ENCODE measurements at regions not wholly inside any gene's neighbourhood (a gene's known extent, or its start where the extent isn't known, plus 50 kb on each side); places are given as distances from the start of the nearest gene placed in this dataset.

GRCh38 chr5:142479150-142479549, 154.3 kb upstream of the SPRY4 start:
- FAIRE-seq = no peak
- no peak for DNase-seq (ENCODE audit: insufficient read length, low spot score)

DNA sequence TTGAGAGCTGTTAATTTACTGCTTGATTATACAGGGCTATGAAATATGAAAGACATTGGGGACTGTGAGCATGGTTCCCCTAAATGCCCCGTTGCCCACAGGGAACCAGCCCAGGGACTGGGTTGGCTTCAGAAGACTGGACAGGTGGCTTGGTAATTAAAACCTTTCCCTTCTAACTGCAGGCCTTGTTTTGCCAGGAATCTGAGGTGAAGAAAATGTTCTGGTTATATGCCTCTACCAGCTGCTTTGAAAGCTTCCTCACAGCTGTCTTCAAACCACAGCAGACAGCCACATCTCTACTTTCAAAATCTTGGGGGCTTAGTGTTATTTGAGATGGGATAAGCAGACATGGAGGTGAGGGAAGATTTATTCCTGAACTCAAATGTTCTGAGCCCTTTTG, 153.3 kb upstream of the SPRY4 start:
- FAIRE-seq (no peak), DNase-seq (ENCODE audit: insufficient read length, low spot score) (no peak)

DNA sequence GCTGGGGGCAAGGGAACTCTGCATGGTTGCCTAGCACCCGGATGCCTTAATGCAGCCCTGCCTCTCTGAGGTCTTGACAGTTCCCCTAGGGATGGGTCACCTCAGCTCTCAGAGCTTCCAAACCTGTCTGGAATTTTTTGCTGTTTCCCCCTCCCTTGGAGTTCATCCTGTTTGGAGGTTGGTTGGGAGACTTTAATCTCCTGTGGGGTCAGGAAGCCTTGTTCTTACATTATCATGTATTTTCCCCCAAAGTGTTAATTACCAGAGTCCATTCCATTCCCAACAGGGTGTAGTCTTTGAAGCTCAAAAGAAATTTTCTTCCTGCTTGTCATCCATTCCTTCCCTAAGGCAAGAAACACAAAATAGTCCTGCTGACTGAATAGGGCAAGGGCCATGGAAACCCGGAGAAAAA, 150.3 kb upstream of the SPRY4 start:
- FAIRE-seq (no peak), DNase-seq (ENCODE audit: insufficient read length, low spot score) (no peak)

DNA sequence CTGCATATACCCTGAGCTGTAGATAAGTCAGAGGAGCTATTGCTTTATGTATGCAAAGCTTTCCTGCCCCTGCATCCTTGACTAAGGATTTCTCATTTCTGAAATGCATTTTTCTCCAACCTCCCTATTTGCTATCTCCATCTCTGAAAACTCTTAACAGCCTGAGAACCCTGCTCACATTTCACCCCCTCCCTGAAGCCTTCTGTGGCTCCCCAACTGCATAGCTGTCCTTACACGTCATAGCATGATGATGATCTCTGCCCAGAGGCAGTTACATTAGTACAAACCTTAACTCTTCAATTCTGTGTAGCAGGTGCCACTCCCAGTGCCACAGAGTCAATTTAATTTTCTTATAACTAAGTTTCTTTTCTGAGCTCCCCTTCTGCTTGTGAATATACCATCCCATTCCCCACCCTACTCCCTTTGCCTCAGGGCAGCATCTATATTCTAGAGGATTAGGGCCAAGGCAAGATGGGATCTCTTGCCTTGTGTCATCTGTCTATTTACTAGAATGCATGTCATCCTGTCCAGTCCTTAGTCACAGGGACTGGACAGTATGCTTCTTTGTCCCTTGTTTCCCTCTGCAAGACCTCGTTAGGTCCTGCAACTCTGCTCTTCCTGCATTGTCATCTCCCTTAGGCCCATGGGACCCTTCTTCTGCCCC, 149.7 kb upstream of the SPRY4 start:
- FAIRE-seq (no peak), DNase-seq (ENCODE audit: insufficient read length, low spot score) (peak; percentile 53)

DNA sequence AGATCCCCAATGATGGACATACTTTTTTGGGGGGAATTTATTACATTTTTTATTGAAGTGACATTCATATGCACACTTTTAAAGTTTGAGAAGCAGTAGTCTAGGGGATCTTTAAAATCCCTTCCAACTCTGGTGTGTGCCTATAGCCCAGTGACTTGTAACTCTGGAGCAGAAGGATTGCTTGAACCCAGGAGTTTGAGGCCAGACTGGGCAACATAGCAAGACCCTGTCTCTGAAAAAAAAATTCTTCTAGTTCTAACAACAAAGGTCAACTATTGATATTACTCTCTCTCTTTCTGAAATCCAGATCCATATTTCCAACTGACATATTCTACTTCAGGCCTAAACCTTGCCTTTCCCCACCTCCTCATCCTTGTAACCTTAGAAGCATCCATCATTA, 148.2 kb upstream of the SPRY4 start:
- DNase-seq (ENCODE audit: insufficient read length, low spot score) (no peak), FAIRE-seq (no peak)

DNA sequence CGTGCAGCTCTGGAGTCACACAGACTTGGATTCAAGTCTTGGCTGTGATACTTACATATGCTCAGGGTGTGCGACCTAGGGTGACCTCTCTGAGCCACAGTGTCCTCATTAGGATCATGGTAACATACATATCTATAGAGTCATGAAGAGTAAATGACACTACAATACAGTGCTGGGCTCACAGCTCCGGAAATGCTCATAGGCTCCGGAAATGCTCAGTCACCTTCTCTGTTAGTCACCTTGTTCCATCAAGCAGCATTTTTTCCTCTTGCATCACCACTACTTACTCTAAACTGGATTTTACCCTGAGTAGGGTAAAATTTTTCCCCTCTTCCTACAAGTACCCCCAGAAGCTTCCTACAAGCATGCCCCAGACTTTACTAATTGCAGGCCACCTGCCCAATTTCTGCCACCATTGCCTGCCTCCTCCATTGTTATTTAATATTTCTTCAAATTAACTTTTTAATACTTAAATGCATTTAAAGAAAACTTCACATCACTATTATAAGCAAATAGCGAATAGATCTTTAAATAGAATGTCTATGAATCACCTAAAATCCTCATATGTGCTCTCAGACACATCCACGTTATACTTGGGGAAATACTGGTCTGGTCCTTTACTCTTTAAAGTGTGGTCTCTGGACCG, 147.6 kb upstream of the SPRY4 start:
- FAIRE-seq (peak; percentile 40), DNase-seq (ENCODE audit: insufficient read length, low spot score) (peak; percentile 77)

GRCh38 chr5:142466195-142466971, 141.6 kb upstream of the SPRY4 start:
- peak; percentile 22 for DNase-seq (ENCODE audit: insufficient read length, low spot score)
- FAIRE-seq = peak; percentile 71

DNA sequence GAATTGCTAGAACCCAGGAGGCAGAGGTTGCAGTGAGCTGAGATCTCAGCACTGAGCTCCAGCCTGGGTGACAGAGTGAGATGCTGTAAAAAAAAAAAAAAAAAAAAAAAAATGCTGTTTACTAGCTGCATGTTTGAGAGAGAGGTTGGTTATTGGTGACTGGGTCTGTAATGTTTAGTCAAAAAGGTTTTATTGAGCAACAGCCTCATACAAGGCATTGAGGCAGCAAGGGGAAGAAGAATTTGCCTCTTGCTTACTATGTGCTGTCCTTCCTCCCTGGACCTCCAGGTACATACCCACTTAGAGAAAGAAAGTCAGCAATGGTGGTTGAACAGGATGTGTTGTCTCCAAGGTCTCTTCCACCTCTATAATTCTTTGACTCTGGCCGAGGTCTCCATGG, 140.7 kb upstream of the SPRY4 start:
- FAIRE-seq (no peak), DNase-seq (ENCODE audit: insufficient read length, low spot score) (no peak)

GRCh38 chr5:142463904-142464303, 139.1 kb upstream of the SPRY4 start:
- FAIRE-seq (no peak), DNase-seq (ENCODE audit: insufficient read length, low spot score) (no peak)

- FAIRE-seq (no peak), DNase-seq (ENCODE audit: insufficient read length, low spot score) (no peak)
Measured at GRCh38 chr5:142461028-142461590, 136.3 kb upstream of the SPRY4 start.

- no peak for DNase-seq (ENCODE audit: insufficient read length, low spot score)
- no peak for FAIRE-seq
Measured at GRCh38 chr5:142459209-142459608, 134.4 kb upstream of the SPRY4 start.

- no peak for FAIRE-seq
- no peak for DNase-seq (ENCODE audit: insufficient read length, low spot score)
Measured at GRCh38 chr5:142455856-142456255, 131.0 kb upstream of the SPRY4 start.

GRCh38 chr5:142453932-142454331, 129.1 kb upstream of the SPRY4 start:
- no peak for FAIRE-seq
- no peak for DNase-seq (ENCODE audit: insufficient read length, low spot score)

GRCh38 chr5:142450419-142450818, 125.6 kb upstream of the SPRY4 start:
- DNase-seq (ENCODE audit: insufficient read length, low spot score) = no peak
- no peak for FAIRE-seq

DNA sequence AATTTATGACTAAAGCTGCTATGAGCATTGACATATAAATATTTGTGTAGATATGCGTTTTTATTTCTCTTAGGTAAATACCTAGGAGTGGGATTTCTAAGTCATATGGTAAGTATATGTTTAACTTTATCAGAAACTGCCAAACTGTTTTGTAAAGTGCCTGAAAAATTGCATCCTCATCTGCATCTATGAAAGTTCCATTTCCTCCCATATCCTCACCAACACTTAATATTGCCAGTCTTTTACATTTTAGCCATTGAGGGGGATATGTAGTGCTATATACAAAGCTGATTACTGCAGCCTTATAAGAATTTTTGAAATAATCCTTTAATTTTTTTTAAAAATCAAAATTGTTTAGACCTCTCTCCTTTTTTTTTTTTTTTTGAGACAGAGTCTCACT, 123.1 kb upstream of the SPRY4 start:
- FAIRE-seq (no peak), DNase-seq (ENCODE audit: insufficient read length, low spot score) (no peak)

DNA sequence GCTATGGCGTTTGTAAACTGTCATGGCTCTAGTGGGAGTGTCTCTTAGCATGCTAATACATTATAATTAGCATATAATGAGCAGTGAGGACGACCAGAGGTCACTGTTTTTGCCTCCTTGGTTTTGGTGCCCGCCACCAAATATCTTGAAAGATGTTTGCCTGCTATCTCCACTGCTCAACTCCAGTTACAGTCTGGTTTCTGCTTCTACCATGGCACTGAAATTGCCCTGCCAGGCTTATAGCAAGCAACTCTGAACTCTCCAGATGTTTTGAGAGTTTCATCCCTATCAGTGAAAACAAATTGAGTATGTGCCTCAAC, 122.1 kb upstream of the SPRY4 start:
- DNase-seq (ENCODE audit: insufficient read length, low spot score) (no peak), FAIRE-seq (no peak)

DNA sequence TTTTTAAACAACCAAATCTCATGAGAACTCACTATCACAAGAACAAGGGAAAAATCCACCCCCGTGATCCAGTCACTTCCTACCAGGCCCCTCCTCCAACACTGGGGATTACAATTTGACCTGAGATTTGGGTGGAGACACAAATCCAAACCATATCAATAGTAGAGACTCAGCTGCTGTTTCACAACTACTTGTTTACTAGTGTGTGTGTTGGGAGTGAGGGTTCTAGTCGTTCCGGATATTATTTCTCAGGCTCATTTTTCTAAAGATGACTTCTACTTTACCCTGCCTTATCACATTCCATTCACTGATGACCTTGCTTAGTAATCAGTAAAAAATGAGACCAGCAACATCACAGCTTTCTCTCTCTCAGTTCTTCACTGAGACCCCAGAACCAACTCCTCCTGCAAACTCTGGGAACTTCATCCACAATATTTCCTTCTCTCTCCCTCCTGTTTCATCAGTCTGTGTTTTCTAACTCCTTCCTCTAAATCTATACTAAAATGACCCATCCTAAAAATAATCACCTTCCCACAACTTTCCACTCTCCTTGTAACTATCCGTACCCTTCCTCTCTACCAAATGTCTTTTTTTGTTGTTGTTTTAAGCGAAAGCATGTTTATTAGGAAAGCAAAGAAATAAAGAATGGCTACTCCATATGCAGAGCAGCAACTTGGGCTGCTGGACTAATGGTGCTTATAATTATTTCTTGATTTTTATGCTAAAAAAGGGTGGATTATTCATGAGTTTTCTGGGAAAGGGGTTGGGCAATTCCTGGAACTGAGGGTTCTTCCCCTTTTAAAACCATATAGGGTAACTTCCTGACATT, 121.5 kb upstream of the SPRY4 start:
- peak; percentile 41 for DNase-seq (ENCODE audit: insufficient read length, low spot score)

GRCh38 chr5:142445266-142445665, 120.4 kb upstream of the SPRY4 start:
- FAIRE-seq (no peak), DNase-seq (ENCODE audit: insufficient read length, low spot score) (peak; percentile 27)

More for the DNA sequence above, 121.5 kb upstream of the SPRY4 start:
- FAIRE-seq = peak; percentile 28

DNA sequence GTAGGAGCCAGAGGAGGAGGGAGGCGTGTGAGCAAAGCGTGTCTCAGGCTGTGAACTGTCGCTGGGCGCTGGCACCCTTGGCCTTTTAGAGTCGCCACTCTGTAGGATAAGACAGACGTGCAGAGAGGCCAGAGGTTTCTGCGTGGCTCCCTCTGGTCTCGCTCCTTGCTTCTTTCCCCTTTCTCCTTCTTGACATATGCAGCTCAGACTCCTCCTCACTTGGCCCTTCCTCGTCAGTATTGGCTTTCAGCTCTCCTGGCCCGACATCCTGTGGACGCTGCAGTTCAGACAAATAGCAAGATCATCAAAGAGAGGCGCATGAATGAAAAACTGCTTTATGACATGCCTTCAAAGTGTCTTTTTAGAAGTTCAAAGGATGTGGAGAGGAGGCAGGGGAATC, 116.8 kb upstream of the SPRY4 start:
- DNase-seq (ENCODE audit: insufficient read length, low spot score) (no peak), FAIRE-seq (no peak)

DNA sequence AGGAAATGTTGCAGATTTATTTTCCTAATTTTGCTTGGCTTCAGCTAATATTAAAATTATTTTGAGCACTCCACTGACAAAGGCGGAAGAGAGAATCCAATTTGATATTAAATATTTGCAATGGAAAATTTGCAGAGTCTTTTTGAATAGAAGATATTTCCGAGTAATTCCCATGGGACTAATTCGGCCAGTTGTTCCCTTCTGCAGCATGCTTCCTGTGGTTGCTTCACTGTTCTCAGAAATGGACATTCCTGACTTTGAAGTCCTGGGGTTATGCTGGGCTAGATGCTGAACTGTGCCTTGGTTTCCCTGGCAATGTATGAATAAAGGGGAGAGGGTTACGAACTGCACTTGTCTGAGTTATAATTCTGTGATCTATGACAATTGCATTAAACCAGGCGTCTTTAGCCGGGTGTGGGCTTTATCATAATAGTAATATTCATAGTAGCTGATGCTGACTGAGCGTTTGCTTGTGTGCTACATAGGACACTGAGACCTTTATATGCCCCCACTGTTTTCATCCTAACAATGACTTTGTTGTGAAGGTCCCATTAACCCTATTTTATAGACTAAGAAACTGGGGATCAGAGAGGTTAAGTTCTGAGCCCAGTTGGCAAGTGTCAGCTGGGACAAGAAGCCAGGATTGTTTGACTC, 114.5 kb upstream of the SPRY4 start:
- DNase-seq (ENCODE audit: insufficient read length, low spot score) (no peak), FAIRE-seq (no peak)

Measured in HTR-8/SVneo (cell line).